GM21381 (cell line): ENCODE measurements at regions not wholly inside any gene's neighbourhood (a gene's known extent, or its start where the extent isn't known, plus 50 kb on each side); places are given as distances from the start of the nearest gene placed in this dataset.

Experiments used
- ATAC-seq: cut with Tn5 transposase; IDR thresholded peaks from one replicate; pipeline ENCODE4 v1.9.1; 2021; ENCODE audit warnings: mild to moderate bottlenecking, moderate library complexity; ENCODE audit not compliant: unreplicated experiment

DNA sequence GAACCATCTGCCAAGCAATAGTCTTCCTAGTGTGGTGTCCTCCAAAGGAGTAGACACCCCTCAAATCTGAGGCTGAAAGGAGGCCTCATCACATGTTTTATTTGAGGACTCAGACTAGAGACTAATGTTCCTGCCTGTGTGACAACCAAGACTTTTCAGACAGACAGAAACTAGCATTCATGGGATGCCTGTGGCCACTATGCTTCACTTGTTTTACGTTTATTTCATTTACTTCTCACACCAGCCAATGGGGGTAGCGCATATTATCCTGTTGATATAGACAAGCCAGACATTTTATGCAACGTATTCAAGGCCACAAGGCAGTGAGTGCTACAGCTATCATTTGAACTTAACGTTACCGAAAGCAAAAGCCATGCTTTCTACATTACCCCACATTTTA is 391.7 kb upstream of the HTR2A start:
- ATAC-seq, result no peak

DNA sequence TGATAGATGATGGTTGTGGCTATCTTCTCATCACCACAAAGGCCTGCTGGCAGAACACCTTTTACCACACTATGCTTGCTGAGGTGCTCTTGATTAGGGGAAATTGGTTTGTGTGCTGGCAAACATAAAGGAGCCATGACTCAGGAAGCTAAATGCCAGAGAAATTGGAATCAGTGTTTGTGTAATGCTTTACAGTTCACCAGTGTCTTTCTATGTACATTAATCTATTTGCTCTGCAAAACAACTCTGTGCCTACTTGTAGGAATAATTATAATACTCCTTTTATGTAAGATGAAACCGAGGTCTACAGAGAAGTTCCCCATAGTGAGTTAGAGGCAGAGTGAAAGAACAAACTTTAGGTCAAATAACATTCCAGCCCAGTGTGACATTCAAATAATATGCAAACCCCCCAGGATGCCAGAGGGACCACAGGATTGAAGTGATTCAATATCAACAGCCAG is 390.5 kb upstream of the HTR2A start:
- ATAC-seq, result no peak

DNA sequence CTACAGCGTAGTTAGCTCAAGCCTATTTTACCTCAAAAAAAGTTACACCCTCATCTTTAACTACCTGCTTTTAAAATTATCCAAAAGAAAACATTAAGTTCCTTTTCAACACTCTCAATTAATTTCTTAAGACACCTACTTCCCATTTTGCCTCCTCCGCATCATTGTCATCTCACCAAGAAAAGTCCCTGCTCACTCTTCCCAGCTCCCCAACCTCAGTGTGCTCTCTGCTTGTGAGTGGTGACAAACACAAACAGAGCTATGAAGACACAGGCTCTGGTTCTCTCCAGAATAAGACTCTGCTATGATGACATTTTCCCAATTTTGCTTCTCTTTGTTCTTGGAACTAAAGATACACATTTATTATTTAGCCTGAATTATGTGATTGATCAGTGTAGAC is 385.1 kb upstream of the HTR2A start:
- no peak for ATAC-seq

DNA sequence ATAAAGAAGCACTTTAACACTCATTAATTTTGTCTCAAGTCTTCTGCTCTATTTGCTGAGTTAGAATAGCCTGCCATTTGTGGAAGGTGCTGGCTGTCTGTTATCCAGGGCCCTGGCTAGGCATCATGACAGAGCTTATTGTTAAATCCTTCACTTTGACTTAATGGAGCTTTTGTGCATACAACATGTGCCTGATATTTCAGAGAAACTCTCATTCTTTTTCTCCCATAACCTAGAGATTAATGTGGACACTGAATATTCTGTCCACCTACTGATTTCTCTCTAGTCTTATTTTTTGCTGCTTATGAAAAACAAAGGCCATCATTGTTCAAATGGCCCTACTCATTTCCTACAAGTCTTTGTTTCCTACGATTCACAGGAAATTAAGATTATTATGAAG is 383.1 kb upstream of the HTR2A start:
- ATAC-seq, result no peak

DNA sequence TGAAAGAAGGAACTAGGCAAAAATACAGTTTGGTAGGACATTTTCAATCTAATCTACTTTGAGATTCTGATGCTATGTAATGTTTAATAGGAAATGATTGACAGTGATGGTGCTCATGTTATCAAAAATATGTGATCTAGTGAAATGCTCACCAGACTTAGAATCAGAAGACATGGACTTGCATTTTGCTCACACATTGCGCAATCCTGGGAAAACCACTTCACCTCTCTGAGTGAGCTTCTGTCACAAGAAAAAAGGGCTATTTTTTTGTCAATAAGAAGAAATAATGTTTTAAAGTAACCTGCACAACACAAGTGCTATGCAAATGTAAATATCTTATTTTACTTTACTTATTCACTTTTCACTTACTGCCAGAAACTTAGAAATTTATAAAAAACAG is 380.9 kb upstream of the HTR2A start:
- ATAC-seq, result no peak

DNA sequence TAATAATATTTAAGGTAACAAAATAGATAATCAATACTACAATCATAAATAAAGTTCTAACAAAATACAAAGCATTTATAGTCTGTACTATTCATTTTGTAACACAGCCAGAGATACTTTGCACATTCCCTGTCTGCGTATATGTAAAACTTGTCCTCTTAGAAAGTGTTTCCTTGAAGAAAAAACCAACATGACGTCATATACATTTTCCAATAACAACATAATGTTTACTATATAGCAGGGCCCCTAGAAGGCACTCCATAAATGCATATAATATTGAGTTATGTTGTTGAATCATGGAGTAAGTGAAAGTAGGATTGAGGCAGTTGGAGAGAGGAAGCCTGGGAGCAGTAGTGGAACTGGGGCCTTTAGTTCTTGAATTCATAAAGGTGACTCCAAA is 371.4 kb upstream of the HTR2A start:
- ATAC-seq, result no peak

DNA sequence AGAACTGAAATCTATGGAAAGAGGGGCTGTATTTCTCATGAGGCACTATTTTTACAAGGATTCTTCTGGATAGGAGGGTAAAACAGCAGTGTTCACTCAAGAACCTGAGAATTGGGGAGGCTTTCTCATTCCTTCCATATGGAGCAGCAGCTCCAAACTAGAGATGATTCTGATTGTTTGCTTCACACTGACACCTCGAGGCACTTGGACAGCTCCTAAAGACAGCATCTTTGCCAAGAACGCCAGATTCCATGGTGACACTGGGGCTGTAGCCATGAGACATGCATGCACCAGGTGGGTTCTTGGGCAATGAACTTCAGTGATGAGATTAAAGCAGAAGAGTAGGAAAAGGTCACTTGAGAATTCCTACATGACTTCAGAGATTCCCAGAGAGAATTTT is 361.5 kb upstream of the HTR2A start:
- no peak for ATAC-seq

DNA sequence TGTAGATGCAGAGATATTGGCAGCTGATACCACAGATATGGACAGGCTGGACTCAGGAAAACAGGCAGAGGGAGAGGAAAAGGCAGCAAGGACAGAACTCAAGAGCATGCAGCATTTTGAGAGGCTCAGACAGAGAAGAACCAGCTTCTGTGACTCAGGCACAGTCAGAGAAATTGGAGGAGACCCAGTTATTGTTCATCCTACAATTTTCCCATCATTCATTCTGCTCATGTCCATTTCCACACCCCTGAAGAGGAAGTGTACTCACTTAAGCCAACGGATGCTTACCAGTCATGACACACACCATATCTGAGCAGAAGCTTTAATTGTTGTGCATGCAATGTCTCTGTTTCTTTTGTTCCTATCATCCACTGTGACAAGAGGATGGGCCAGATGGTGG is 359.8 kb upstream of the HTR2A start:
- ATAC-seq, result no peak

DNA sequence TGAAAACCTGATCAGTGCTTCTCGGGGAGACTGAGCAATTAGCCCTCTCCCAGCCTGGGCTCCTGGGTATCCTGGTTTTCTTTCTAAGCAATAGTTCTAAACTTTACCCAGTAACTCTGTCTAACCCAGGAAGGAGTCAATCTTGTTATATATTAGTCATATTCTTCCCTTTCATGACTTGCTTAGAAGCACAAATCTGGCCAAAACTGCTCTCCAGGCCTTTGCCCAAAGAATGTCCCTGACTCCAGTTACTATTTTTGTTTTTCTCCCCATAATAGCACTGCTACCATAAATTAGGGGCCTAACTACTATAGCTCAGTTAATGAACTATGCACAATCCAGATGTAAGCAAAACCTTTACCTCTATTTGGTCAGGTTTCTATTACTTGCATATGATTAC is 355.8 kb upstream of the HTR2A start:
- no peak for ATAC-seq

DNA sequence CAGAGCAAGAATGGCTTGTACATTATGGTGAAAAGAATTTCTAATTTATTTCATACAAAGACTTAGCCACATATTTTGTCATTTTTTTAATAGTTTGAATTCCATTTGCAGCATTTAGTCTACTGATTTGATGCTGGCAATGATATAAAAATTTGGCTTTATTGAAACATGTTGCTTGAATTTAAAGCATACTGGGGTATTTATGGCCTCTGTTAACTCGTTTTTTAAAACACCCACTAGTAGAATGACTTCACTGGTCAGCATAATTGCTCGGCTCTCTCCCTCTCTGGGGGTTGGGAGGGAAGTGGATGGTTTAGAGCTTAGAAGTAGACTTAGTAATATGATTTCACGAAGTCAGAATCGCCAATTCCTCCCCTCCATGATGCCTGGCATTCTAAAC is 354.9 kb upstream of the HTR2A start:
- ATAC-seq, result no peak

DNA sequence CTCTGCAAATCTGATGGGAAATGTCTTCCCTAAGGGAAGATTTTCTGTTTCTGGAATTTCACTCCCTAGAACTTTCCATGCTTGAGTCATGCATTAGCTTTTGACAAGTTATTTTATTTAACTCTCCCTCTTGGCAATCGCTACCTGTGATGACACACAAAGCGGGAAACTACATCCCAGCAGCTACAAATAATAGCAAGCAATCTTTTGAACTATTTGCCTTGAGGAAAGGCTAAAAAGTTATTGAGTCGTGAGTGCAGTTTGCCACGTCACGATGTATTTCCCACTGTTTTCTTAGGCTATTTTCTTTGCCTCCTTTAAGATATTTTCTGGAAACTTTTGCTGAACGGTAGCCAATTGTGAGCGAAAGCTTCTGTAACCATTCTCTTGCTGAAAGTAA is 353.3 kb upstream of the HTR2A start:
- no peak for ATAC-seq

DNA sequence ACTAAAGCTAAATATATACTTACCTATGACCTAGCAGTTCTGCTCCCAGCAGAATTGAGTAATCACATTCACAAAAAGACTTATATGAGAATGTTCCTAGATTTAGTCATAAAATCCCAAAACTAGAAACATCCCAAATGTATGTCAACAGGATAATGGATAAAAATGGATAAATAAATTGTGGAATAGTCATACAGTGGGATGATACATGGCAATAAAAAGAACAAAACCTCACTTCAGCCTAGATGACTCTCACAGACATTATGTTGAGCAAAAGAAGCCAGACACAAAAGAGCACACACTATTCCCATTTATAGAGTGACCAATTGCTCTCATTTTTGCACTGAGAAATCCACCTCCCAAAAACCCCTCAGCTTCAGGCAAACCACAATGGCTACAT is 352.4 kb upstream of the HTR2A start:
- ATAC-seq, result no peak

DNA sequence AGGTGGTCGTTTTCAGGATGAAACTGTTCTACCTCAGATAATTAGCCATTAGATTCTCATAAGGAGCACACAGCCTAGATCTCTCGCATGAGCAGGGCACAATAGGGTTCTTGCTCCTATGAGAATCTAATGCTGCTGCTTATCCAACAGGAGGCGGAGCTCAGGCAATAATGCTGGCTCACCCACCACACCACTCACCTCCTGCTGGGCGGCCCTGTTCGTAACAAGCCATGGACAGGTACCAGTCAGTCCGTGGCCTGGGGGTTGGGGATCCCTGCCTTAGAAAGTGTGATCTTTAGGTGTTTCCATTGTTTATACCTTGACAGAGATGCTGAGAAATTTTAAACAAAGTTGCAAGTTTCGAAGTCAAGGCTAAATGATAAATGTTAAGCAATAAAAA is 344.6 kb upstream of the HTR2A start:
- ATAC-seq, result no peak

DNA sequence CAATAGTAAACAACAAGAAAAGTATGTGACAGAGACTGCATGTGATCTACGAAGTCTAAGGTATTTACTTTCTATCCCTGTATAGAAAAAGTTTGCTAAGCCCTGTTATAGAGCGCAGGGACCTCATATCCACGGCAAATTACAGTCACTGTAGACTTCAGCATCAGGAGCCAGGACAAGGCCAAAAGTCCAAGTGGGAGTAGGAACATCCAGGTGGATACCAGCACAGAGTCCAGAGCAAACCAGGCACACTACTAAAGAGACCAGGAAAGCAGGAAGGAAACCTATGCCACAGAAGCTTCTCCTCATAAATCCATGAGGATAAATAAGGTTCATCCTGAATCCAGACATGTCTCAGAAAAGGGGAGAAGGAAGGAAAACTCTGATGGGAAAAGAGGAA is 342.2 kb upstream of the HTR2A start:
- no peak for ATAC-seq

DNA sequence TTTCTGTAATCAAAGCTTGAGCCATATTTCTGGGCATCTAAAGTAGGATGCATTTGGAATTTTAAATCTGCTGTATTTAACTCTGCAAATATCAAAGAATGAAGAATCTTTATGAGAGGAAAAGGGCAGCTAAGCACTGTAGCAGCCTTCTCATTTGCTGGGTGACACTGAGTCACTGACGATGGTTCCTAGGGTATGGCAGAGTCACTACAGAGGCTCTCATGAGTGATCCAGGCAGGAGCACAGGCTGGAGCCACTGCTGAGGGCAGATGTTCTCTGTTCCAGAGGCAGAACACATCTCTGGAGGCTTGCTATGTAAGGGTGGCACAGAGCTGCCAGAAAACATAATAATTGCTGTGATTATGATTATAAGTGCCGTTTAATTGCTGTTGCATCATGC is 340.7 kb upstream of the HTR2A start:
- ATAC-seq, result no peak

DNA sequence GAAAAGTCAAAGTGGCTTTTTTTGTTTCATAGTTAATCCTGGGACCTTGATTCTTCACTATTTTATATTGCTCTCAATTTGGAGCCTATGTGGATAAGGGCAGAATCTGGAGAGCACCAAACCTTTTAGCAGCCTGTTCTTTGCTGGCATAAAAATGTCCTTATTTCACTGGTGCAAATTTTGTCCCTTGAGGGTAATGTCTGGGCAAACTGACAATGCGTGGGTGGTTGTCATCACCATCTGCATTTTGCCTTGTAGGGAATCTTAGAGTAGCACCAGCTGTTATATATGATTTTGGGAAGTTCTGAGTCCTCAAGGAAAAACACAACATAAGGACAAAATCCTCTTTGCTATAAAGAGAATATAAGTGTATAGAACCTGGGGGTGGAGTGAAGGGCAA is 336.9 kb upstream of the HTR2A start:
- no peak for ATAC-seq

DNA sequence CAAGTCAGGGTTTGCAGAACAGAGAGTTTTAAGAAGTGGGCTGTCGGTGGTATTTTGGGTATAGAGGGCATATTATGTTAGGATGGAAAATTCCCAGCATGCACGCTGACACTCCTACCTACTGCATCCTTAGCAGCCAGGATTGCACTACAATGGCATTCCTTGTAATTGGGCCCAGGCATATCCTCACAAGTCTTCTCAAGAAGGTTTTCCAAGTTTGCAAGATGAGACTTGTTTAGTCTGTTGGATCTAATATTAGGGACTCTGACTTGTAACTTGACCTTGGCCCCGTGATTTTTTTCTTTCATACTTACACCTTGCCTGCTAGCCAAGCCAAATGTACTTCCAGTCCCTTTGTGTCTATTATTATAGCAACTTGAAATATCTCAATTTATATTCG is 335.7 kb upstream of the HTR2A start:
- ATAC-seq, result no peak

DNA sequence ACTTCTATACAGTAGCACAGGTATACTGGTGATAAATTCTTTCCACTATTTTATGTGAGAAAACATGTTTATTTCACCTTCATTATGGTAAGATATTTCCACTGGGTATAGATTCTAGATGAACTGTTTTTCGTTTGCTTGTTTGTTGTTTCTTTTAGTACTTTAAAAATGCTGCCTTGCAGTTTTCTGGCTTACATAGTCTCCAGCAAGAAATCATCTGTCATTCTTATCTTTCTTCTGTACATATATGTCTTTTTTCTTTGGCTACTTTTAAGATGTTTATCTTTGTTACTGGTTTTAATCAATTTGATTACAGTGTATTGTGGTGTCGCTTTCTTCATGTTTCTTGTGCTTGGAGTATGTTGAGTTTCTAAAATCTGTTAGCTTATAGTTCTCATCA is 333.3 kb upstream of the HTR2A start:
- no peak for ATAC-seq

DNA sequence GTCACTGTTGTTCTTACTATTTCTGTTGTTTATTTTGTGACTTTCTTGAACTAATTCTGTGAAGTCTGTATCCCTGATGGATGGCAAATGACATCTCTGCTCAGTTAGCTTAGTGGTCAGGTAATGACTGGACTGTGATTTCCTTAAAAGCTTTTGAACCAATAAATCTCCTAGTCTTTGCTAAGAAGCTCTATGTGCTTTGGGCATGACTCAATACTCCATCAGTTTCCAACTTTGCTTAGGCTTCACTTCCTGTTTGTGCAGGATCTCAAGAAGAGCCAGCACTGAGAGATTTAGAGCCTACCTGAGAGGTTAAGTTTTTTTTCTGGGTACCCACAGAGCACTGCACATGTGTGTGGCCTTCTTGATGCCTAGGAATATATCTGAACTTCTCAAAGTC is 329.7 kb upstream of the HTR2A start:
- ATAC-seq, result no peak

DNA sequence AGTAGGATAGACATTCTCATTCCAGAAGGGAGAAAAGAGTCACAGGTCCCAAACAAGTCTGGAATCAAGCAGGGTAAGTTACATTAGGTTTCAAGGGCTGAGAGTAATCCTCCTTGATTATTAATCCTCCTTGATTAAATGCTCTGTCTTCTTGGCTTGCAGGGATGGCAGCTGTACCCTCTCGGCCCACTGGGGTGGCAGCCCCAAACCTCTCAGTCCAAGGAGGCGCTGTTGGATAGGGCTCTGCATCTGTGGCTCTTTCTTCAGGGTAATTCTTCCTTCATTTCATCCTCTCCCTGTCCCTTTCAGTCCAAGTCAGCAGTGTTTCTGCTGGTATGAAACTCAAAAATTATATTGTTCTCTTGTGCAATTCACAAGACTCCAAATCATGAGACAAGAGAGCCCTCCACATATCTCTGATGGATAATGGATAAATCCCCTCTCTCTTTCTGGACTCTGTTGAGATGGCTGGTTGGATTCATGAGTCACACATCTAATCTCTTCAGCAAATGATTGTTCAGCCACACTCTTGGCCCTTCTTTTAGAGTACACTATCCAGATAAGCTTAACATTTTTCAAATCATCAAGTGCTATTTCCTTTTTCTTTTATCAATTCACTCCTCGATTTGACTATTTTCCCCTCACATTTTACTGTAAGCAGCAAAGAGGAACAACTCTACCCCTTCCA is 323.7 kb upstream of the HTR2A start:
- no peak for ATAC-seq

DNA sequence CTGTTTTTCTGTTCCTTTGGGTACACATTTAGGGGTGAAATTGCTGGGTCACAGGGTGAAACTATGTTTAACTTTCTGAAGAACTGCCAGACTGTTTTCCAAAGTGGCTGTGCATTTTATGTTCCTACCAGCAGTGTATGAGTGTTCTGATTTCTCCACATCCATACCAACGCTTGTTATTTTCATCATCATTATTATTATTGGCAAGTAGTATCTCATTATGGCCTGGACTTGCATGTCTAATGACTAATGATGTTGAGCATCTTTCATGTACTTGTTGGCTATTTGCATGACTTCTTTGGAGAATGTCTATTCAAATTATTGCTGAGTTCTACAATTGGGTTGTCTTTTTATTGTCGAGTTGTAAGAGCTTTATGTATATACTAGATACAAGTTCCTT is 321.8 kb upstream of the HTR2A start:
- ATAC-seq, result no peak

DNA sequence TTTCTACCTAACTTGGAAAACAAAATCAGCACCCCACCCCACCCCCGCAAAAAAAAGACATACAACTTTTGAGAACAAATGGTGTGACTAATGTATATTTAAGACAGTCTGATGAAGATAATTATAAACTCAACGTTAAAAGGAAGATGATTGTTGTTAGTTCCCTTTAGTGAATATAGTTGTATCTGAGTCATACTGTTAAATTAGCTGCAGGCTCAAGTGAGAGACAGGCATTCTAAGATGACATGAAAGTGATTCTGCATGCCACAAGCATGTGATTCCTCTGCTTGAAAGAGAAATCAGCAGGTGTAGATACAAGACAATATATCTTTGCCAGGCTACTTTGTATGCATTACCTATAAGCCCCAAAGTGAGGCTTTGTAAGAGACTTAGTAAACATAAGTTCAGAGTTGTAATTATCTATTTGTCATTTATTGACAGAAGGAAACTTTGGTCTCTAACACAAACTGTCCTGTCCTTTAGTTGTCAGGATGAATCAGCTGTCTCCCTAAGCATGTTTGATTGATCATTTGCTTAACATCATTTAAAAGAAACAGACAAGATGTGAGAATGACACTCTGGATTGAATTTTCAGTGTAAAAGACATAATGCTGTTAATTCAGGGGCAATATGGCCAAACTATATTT is 319.4 kb upstream of the HTR2A start:
- ATAC-seq, result no peak

DNA sequence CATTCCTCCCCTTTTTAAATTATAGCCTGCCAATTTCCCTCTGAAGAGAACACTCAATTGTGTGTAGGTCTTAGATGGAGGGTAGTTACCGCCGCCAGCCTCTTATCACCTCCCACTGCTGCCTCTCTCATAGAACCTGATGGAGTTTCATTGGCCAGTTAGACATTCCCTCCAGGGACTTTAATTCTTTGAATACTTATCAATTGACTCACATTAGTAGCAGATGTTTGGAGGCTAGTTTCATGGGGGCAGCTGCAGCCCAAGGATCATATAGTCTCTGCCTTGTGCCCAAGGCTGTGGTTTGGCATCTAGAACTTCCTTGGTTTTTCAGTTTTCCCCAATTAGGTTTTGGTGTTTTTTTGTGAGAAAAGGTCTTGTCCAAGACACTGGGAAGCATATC is 318.9 kb upstream of the HTR2A start:
- no peak for ATAC-seq
